K562 (cell line): ENCODE measurements at regions not wholly inside any gene's neighbourhood (a gene's known extent, or its start where the extent isn't known, plus 50 kb on each side); places are given as distances from the start of the nearest gene placed in this dataset.

Experiments
- ATAC-seq: fragments of 200-7000 bp; cut with Tn5 transposase; 3 replicates; pipeline ENCODE4 v1.9.1; 2020; ENCODE audit warnings: moderate library complexity
- BruUV-seq: library from RNA; stranded (reverse); fragments of 400-500 nt; replicated peaks from 2 replicates; lab custom pipeline; 2021; lab: Mats Ljungman, UMichigan
- CTCF ChIA-PET: fragments of 300-600 bp; formaldehyde crosslinking; extraction: SDS; loops from one replicate; lab custom pipeline; 2021; ENCODE audit warnings: low intra/inter-chr PET ratio; lab: Yijun Ruan, JAX
- POLR2A ChIA-PET: fragments of 300-600, 350-650 bp; sonication (Branson Sonifier 250); formaldehyde crosslinking; extraction: SDS; loops from one replicate; lab custom pipeline; 2021; ENCODE audit warnings: antibody characterized with exemption, inconsistent platforms; lab: Yijun Ruan, JAX
- DNase-seq, 4 experiments: peaks; one replicate each; pipeline versions ENCODE4 v3.0.0 to v3.0.0-alpha.2; 2011 to 2018; ENCODE audit warnings: low spot score in 3 of 4, mixed read lengths in 3 of 4; ENCODE audit errors: extremely low read depth in 1 of 4
- FAIRE-seq: peaks from 2 replicates; lab custom pipeline; 2011; peaks lifted over from hg19 to GRCh38; lab: Jason Lieb, UNC
- H2AFZ ChIP-seq: 2 replicates; pipeline ENCODE4 v1.6.0; 2011; ENCODE audit warnings: low read depth, low read length, control low read depth, inconsistent platforms
- H3K27ac ChIP-seq: fragments of 200-600 bp; 3 replicates; pipeline ENCODE4 v1.8.0; 2011; ENCODE audit warnings: low read depth, mild to moderate bottlenecking, control low read depth, inconsistent platforms, low read length, moderate library complexity, mixed read lengths; ENCODE audit errors: extremely low read depth
- H3K27me3 ChIP-seq, 2 experiments: fragments of 300-600 bp in 1 of 2; 2 replicates in 1 of 2; 3 replicates in 1 of 2; pipeline versions ENCODE4 v1.6.0 to v1.8.0; 2011; ENCODE audit warnings: inconsistent platforms in 2 of 2, low read length in 2 of 2, mild to moderate bottlenecking in 1 of 2, mixed read lengths in 1 of 2, moderate library complexity in 1 of 2; ENCODE audit not compliant: control insufficient read depth in 2 of 2, insufficient read depth in 2 of 2
- H3K36me3 ChIP-seq: fragments of 300-600 bp; 3 replicates; pipeline ENCODE4 v1.8.0; 2011; ENCODE audit warnings: mild to moderate bottlenecking, low read length, inconsistent platforms; ENCODE audit not compliant: control insufficient read depth, insufficient read depth
- H3K4me1 ChIP-seq, 2 experiments: fragments of 200-600 bp in 1 of 2; replicated peaks in 1 of 2; 2 replicates in 1 of 2; 3 replicates in 1 of 2; pipeline versions ENCODE4 v1.5.1 to v1.8.0; 2011; ENCODE audit warnings: inconsistent platforms in 2 of 2, low read length in 2 of 2, mild to moderate bottlenecking in 1 of 2, mixed read lengths in 1 of 2, moderate library complexity in 1 of 2; ENCODE audit not compliant: control insufficient read depth in 2 of 2, insufficient read depth in 2 of 2
- H3K4me2 ChIP-seq: 2 replicates; pipeline ENCODE4 v1.6.1; 2011; ENCODE audit warnings: low read length, control low read depth, inconsistent platforms, mixed read lengths; ENCODE audit not compliant: insufficient read depth
- H3K4me3 ChIP-seq: fragments of 200-600 bp; sonication (generic), shearing (Covaris generic); 2 replicates; pipeline ENCODE4 v1.5.1; 2016; ENCODE audit warnings: control low read depth, inconsistent platforms
- H3K79me2 ChIP-seq: fragments of 200-600 bp; 3 replicates; pipeline ENCODE4 v1.8.0; 2011; ENCODE audit warnings: low read length, inconsistent platforms; ENCODE audit not compliant: control insufficient read depth, insufficient read depth
- H3K9ac ChIP-seq, 2 experiments: 2 replicates each; pipeline versions ENCODE4 v1.6.0 to v1.6.1; 2011; ENCODE audit warnings: low read depth in 2 of 2, low read length in 2 of 2, control low read depth in 1 of 2, inconsistent platforms in 1 of 2, mild to moderate bottlenecking in 1 of 2, mixed read lengths in 1 of 2; ENCODE audit not compliant: insufficient read depth in 1 of 2
- H3K9me1 ChIP-seq: one replicate; pipeline ENCODE4 v1.6.0; 2011; ENCODE audit warnings: inconsistent platforms, mild to moderate bottlenecking, low read length, moderate library complexity; ENCODE audit not compliant: control insufficient read depth, insufficient read depth
- H3K9me3 ChIP-seq: replicated peaks from 2 replicates; pipeline ENCODE4 v1.5.1; 2011; ENCODE audit warnings: low read depth, low read length, inconsistent platforms; ENCODE audit not compliant: control insufficient read depth, insufficient read depth
- H4K20me1 ChIP-seq: replicated peaks from 2 replicates; pipeline ENCODE4 v1.6.1; 2011; ENCODE audit warnings: low read length, inconsistent platforms, mixed read lengths; ENCODE audit not compliant: control insufficient read depth, insufficient read depth
- BRD9 ChIP-seq: fragments of 450-650 bp; IDR thresholded peaks from 2 replicates; pipeline ENCODE4 v1.6.1; 2018; ENCODE audit warnings: low read depth; ENCODE audit not compliant: partially characterized antibody
- HMBOX1 ChIP-seq: sonication (generic); IDR thresholded peaks from 2 replicates; pipeline ENCODE4 v1.6.1; 2016
- ILK ChIP-seq: fragments of 450-650 bp; IDR thresholded peaks from 2 replicates; pipeline ENCODE4 v1.6.1; 2016; ENCODE audit warnings: missing genetic modification characterization, low read depth, mild to moderate bottlenecking, missing compliant biosample characterization, moderate library complexity, borderline replicate concordance
- NCOA1 ChIP-seq: fragments of 450-650 bp; IDR thresholded peaks from 2 replicates; pipeline ENCODE4 v1.6.1; 2016; ENCODE audit warnings: low read depth
- NFE2L1 ChIP-seq: fragments of 450-650 bp; IDR thresholded peaks from 2 replicates; pipeline ENCODE4 v1.6.1; 2016; ENCODE audit warnings: missing genetic modification characterization, low read depth, mild to moderate bottlenecking, missing compliant biosample characterization, moderate library complexity, borderline replicate concordance
- PKNOX1 ChIP-seq: fragments of 450-650 bp; IDR thresholded peaks from 2 replicates; pipeline ENCODE4 v1.6.1; 2016
- PPARD ChIP-seq: fragments of 250-450 bp; sonication (Bioruptor Pico); IDR thresholded peaks from 2 replicates; pipeline ENCODE4 v1.8.0; 2022; ENCODE audit warnings: inconsistent platforms, mild to moderate bottlenecking, moderate library complexity
- SREBF2 ChIP-seq: sonication (generic); formaldehyde crosslinking; IDR thresholded peaks from 2 replicates; pipeline ENCODE4 v1.4.0; 2020; ENCODE audit warnings: mild to moderate bottlenecking, missing genetic modification reagents
- WHSC1 ChIP-seq: IDR thresholded peaks from one replicate; pipeline ENCODE4 v1.6.1; 2012; ENCODE audit warnings: low read length, control low read depth, inconsistent platforms
- XRCC5 ChIP-seq: fragments of 200-400 bp; formaldehyde crosslinking; IDR thresholded peaks from 2 replicates; pipeline ENCODE4 v1.6.1; 2017; ENCODE audit warnings: low read depth, mild to moderate bottlenecking, low read length
- ZBTB17 ChIP-seq: fragments of 450-650 bp; formaldehyde crosslinking; IDR thresholded peaks from 2 replicates; pipeline ENCODE4 v1.4.0; 2020; ENCODE audit warnings: mild to moderate bottlenecking
- ZNF224 ChIP-seq: sonication (generic); formaldehyde crosslinking; IDR thresholded peaks from 2 replicates; pipeline ENCODE4 v1.8.0; 2022; ENCODE audit warnings: mild to moderate bottlenecking, missing genetic modification reagents
- ZNF274 ChIP-seq: IDR thresholded peaks from 2 replicates; pipeline ENCODE4 v1.6.1; 2011; ENCODE audit warnings: low read depth, mild to moderate bottlenecking, low read length, moderate library complexity, borderline replicate concordance
- ZNF668 ChIP-seq: fragments of 250-450 bp; sonication (Bioruptor Pico); IDR thresholded peaks from 2 replicates; pipeline ENCODE4 v1.8.0; 2022; ENCODE audit warnings: mild to moderate bottlenecking, inconsistent platforms
- WGBS: fragments of 100-300 bp; shearing (Covaris generic); methylation state at CpG from one replicate; pipeline ENCODE4 v1.1.6; 2016; ENCODE audit warnings: low coverage, mixed read lengths; ENCODE audit not compliant: insufficient coverage; ENCODE audit errors: missing lambda C conversion rate; 5-methylcytosine and 5-hydroxymethylcytosine counted together
- in situ Hi-C: fragments of 300-500 bp; cut with MboI; formaldehyde crosslinking; loops from 4 replicates; pipeline ENCODE4 v1.15.0; 2018; ENCODE audit warnings: inconsistent platforms, mixed read lengths
- intact Hi-C: fragments of 100-400 bp; cut with micrococcal nuclease; formaldehyde crosslinking; loops from 2 replicates; pipeline ENCODE4 v1.14.2; 2022
- TF ChIP-seq, protein P1 (sequence below): fragments of 450-650 bp; formaldehyde crosslinking; conservative IDR thresholded peaks from 2 replicates; pipeline ENCODE4 v1.4.0; 2022; ENCODE audit warnings: mild to moderate bottlenecking, missing genetic modification characterization

GRCh38 chr11:127288926-127289325 is 288.4 kb upstream of the KIRREL3 start:
- no peaks in the 10 kb centered on the region for H3K79me2 ChIP-seq
- no peaks in the 10 kb centered on the region for H3K27me3 ChIP-seq
- in situ Hi-C loops, result no loop called here
- no peak overlapping the region for H3K4me3 ChIP-seq
- H3K4me1 ChIP-seq, result no peaks in the 10 kb centered on the region
- H3K9me3 ChIP-seq, result no peaks in the 10 kb centered on the region; the same call in 1 of the 2 replicates
- BruUV-seq, result no TSS peak
- intact Hi-C loops, result no loop called here
- H3K27ac ChIP-seq, result no peak overlapping the region
- ATAC-seq, result no peak
- H4K20me1 ChIP-seq, result no peaks in the 10 kb centered on the region
- H3K36me3 ChIP-seq, result no peaks in the 10 kb centered on the region
- H3K9ac ChIP-seq, result no peak overlapping the region
- CTCF ChIA-PET, result no interaction called here
- H3K9me1 ChIP-seq, result no peaks in the 10 kb centered on the region
- TF ChIP-seq XRCC5 (no peak), NCOA1 (no peak), ZBTB17 (CRISPR knock-in tag) (no peak), NFE2L1 (no peak)
- TF ChIP-seq, protein P1, sequence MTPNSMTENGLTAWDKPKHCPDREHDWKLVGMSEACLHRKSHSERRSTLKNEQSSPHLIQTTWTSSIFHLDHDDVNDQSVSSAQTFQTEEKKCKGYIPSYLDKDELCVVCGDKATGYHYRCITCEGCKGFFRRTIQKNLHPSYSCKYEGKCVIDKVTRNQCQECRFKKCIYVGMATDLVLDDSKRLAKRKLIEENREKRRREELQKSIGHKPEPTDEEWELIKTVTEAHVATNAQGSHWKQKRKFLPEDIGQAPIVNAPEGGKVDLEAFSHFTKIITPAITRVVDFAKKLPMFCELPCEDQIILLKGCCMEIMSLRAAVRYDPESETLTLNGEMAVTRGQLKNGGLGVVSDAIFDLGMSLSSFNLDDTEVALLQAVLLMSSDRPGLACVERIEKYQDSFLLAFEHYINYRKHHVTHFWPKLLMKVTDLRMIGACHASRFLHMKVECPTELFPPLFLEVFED, result no peak
- no peak for FAIRE-seq
- no peak for DNase-seq
- no peak overlapping the region for H2AFZ ChIP-seq
- POLR2A ChIA-PET, result no interaction called here
- H3K4me2 ChIP-seq, result no peak overlapping the region
- WGBS, result 0% methylated on average over 5 of the region's 5 CpGs

- no peaks in the 10 kb centered on the region for H4K20me1 ChIP-seq
- CTCF ChIA-PET, result no interaction called here
- H3K4me2 ChIP-seq, result no peak overlapping the region
- H2AFZ ChIP-seq, result no peak overlapping the region
- no peaks in the 10 kb centered on the region for H3K27me3 ChIP-seq
- in situ Hi-C loops, result no loop called here
- ATAC-seq, result no peak
- H3K4me1 ChIP-seq, result no peaks in the 10 kb centered on the region
- TF ChIP-seq WHSC1 (no peak), PKNOX1 (no peak), HMBOX1 (no peak), BRD9 (no peak), ZNF274 (no peak), ZNF668 (CRISPR knock-in tag) (no peak), ZNF224 (no peak), PPARD (CRISPR knock-in tag) (no peak), ILK (tag) (no peak), SREBF2 (CRISPR knock-in tag) (no peak)
- TF ChIP-seq, all 486 proteins: peak for 0
- Histone ChIP-seq H3K27ac (no peak overlapping the region), H3K4me3 (no peak overlapping the region), H3K36me3 (no peaks in the 10 kb centered on the region), H3K9ac (no peak overlapping the region), H3K79me2 (no peaks in the 10 kb centered on the region), H3K9me3 (no peaks in the 10 kb centered on the region), H3K9me1 (no peaks in the 10 kb centered on the region)
- FAIRE-seq, result no peak
- intact Hi-C loops, result no loop called here
- no peak for DNase-seq
- BruUV-seq, result no TSS peak
- 0% methylated on average over 1 of the region's 1 CpG for WGBS
- POLR2A ChIA-PET, result no interaction called here
Observed at GRCh38 chr11:127281534-127281933, 281.0 kb upstream of the KIRREL3 start.
